NCI-H187 treated with DMSO at 0.1 percent for 48 hours (cell line): ENCODE measurements at regions not wholly inside any gene's neighbourhood (a gene's known extent, or its start where the extent isn't known, plus 50 kb on each side); places are given as distances from the start of the nearest gene placed in this dataset.

Source experiments
- DNase-seq: peaks from one replicate; lab custom pipeline; 2025; lab: John Stamatoyannopoulos, UW

GRCh38 chr2:181307203-181307991, 149.8 kb upstream of the ITGA4 start:
- DNase-seq, result no peak

GRCh38 chr2:181308766-181309515, 148.2 kb upstream of the ITGA4 start:
- no peak for DNase-seq

GRCh38 chr2:181309586-181309985, 147.6 kb upstream of the ITGA4 start:
- no peak for DNase-seq

- no peak for DNase-seq
These were observed 146.2 kb upstream of the ITGA4 start for GRCh38 chr2:181310967-181311366.

- no peak for DNase-seq
These were observed 145.3 kb upstream of the ITGA4 start for GRCh38 chr2:181311837-181312236.

- no peak for DNase-seq
These were observed 144.7 kb upstream of the ITGA4 start for GRCh38 chr2:181312515-181312927.

GRCh38 chr2:181313845-181314244, 143.3 kb upstream of the ITGA4 start:
- DNase-seq, result no peak

GRCh38 chr2:181314551-181314950, 142.6 kb upstream of the ITGA4 start:
- DNase-seq, result no peak

GRCh38 chr2:181317511-181317910, 139.7 kb upstream of the ITGA4 start:
- no peak for DNase-seq

- DNase-seq, result no peak
These were observed 138.5 kb upstream of the ITGA4 start for GRCh38 chr2:181318504-181319280.

GRCh38 chr2:181319286-181319685, 137.9 kb upstream of the ITGA4 start:
- no peak for DNase-seq

GRCh38 chr2:181320638-181321037, 136.5 kb upstream of the ITGA4 start:
- no peak for DNase-seq

GRCh38 chr2:181324912-181325311, 132.3 kb upstream of the ITGA4 start:
- DNase-seq, result no peak

GRCh38 chr2:181326661-181327060, 130.5 kb upstream of the ITGA4 start:
- no peak for DNase-seq

- no peak for DNase-seq
These were observed 126.9 kb upstream of the ITGA4 start for GRCh38 chr2:181330286-181330685.

- DNase-seq, result no peak
These were observed 125.1 kb upstream of the ITGA4 start for GRCh38 chr2:181332044-181332605.

- DNase-seq, result no peak
These were observed 122.9 kb upstream of the ITGA4 start for GRCh38 chr2:181334158-181334826.

- DNase-seq, result no peak
These were observed 116.3 kb upstream of the ITGA4 start for GRCh38 chr2:181340891-181341290.

- DNase-seq, result no peak
These were observed 115.2 kb upstream of the ITGA4 start for GRCh38 chr2:181341855-181342600.

- no peak for DNase-seq
These were observed 108.9 kb upstream of the ITGA4 start for GRCh38 chr2:181348107-181348837.
